Endometrium (tissue), 2 donors: ENCODE measurements at regions not wholly inside any gene's neighbourhood (a gene's known extent, or its start where the extent isn't known, plus 50 kb on each side); places are given as distances from the start of the nearest gene placed in this dataset.

Experiments used
- FAIRE-seq: peaks from 2 replicates; lab custom pipeline; 2012; peaks lifted over from hg19 to GRCh38; lab: Jason Lieb, UNC
- donor health status: control.
- donor health status: control.

- FAIRE-seq: no peak
Measured at GRCh38 chrX:6472652-6473342, 62.1 kb downstream of the VCX3A start.

- no peak for FAIRE-seq
Measured at GRCh38 chrX:6468706-6469105, 66.2 kb downstream of the VCX3A start.

GRCh38 chrX:6465756-6466155 lies 69.2 kb downstream of the VCX3A start:
- no peak for FAIRE-seq

- no peak for FAIRE-seq
Measured at GRCh38 chrX:6464726-6465125, 70.2 kb downstream of the VCX3A start.

- FAIRE-seq: no peak
Measured at GRCh38 chrX:6460893-6461490, 73.9 kb downstream of the VCX3A start.

GRCh38 chrX:6456196-6456595 lies 78.7 kb downstream of the VCX3A start:
- no peak for FAIRE-seq

GRCh38 chrX:6449946-6450345 lies 85.0 kb downstream of the VCX3A start:
- no peak for FAIRE-seq

- FAIRE-seq: no peak
Measured at GRCh38 chrX:6448003-6448402, 86.9 kb downstream of the VCX3A start.

- no peak for FAIRE-seq
Measured at GRCh38 chrX:6446582-6446981, 88.3 kb downstream of the VCX3A start.

GRCh38 chrX:6440648-6441047 lies 94.3 kb downstream of the VCX3A start:
- no peak for FAIRE-seq

- FAIRE-seq: no peak
Measured at GRCh38 chrX:6432226-6432625, 102.7 kb downstream of the VCX3A start.

- FAIRE-seq: no peak
Measured at GRCh38 chrX:6407542-6407941, 127.4 kb downstream of the VCX3A start.

- FAIRE-seq: no peak
Measured at GRCh38 chrX:6386837-6387236, 148.1 kb downstream of the VCX3A start.

- FAIRE-seq: no peak
Measured at GRCh38 chrX:6384921-6385320, 150.0 kb downstream of the VCX3A start.

- no peak for FAIRE-seq
Measured at GRCh38 chrX:6384371-6384770, 150.5 kb downstream of the VCX3A start.

- FAIRE-seq: no peak
Measured at GRCh38 chrX:6383917-6384316, 151.0 kb downstream of the VCX3A start.

GRCh38 chrX:6383488-6383887 lies 151.4 kb downstream of the VCX3A start:
- no peak for FAIRE-seq

- FAIRE-seq: no peak
Measured at GRCh38 chrX:6382284-6382683, 152.6 kb downstream of the VCX3A start.

- FAIRE-seq: no peak
Measured at GRCh38 chrX:6377103-6377764, 148.6 kb upstream of the NLGN4X start.

GRCh38 chrX:6374556-6374955 lies 145.9 kb upstream of the NLGN4X start:
- no peak for FAIRE-seq

GRCh38 chrX:6372981-6373380 lies 144.3 kb upstream of the NLGN4X start:
- FAIRE-seq: no peak

GRCh38 chrX:6371353-6371752 lies 142.7 kb upstream of the NLGN4X start:
- FAIRE-seq: no peak

- no peak for FAIRE-seq
Measured at GRCh38 chrX:6363188-6363587, 134.5 kb upstream of the NLGN4X start.

GRCh38 chrX:6325437-6325836 lies 96.8 kb upstream of the NLGN4X start:
- FAIRE-seq: no peak
